ENCODE measurements at regions not wholly inside any gene's neighbourhood (a gene's known extent, or its start where the extent isn't known, plus 50 kb on each side); places are given as distances from the start of the nearest gene placed in this dataset.
"Not testable (repeated sequence)": the region's sequence is repeated elsewhere in the genome, so short reads cannot be mapped to it uniquely, and the experiment has no call there.

DNA sequence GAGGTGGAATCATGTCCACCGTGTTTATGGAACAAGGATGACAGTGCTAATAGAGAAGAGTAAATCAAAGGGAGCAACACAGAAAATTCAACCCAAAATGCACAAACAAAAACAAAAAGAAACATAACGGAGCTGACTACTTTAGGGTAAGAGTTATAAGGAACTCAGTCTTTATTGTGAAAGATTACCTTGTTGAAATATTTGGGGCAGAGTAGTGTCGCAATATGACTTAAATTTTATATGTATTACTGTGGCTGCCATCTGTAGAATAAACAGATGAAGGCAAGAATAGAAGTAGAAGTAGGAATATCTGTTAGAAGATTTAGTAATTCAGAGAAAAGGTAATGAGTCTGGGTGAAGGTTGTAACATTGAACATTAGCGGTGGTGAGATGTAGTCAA, 913.9 kb downstream of the BRINP3 start:
- H3K4me3 ChIP-seq (ENCODE audit: low read length): no peak overlapping the region
- DNase-seq (ENCODE audit: low read depth, low spot score): no peak

DNA sequence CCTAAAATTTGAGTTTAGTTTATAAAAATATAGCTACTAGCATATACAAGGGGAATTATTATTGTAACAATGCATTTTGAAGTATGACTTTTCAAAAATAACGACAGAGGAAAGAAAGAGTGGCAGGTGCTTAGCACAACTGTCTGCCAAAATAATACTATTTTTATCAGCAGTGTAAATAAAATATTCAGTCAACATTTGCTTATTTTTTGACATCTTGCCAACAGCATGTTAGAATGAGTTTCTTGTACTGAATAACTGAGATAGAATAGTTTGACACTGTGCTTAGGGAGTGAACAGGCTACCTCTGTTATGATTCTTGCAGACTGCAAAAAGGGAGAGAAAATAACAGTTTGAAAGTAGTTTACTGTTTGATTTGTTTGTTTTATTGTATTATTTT, 909.8 kb downstream of the BRINP3 start:
- no peak for DNase-seq (ENCODE audit: low read depth, low spot score)
- no peak overlapping the region for H3K4me3 ChIP-seq (ENCODE audit: low read length)

DNA sequence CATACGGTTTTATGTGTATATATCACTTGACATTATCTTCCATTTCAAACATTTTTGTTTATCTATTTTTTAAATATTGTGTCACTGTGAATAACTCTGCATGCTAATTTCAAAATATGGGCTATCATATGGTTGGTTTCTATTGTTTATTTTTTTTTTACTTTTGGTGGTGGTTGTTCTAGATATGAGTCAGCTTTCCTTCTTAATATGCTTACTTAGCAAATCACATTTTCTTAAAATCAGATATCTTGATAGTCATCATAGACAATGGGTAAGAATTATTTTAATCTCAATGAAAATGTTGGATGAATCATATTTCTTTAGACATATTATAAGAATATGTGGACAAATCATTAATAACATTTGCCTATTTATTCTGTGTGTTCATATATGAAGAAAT, 881.5 kb downstream of the BRINP3 start:
- H3K4me3 ChIP-seq (ENCODE audit: low read length): no peak overlapping the region
- DNase-seq (ENCODE audit: low read depth, low spot score): no peak

DNA sequence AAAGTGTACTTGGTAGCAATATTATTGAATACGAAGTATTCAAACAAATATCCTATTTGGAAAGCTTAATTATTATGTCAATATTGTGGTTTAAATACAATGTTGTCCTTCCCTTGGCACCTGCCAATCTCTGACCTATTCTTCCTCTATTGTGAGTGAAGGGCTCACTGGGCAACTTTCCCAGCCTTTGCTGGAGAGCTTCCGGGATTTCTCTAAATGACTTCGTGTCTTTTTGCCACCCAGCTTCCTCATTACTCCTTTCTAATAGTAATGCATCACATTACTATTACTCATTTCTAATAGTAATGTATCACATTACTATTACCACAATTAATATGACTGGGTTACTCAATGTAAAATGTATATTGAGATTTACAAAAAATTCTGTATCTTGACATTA, 880.6 kb downstream of the BRINP3 start:
- DNase-seq (ENCODE audit: low read depth, low spot score): no peak
- no peak overlapping the region for H3K4me3 ChIP-seq (ENCODE audit: low read length)

DNA sequence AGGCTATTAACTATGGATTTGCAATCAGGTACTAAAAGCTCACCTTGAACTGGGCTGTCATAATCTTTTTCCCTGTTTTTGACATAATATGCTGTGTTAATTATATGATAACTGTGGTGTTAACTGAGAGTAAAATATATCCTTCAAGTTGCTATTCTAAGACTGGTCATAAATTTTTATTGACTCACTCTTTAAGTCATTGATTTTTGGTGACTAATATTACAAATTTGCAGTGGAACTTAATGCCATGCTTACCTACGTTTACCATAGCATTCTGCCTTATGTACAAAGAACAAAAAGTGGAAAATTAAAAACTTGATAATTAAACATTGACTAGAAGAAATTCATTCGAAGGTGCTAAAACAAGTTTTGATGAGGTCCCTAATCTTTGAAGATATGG, 872.4 kb downstream of the BRINP3 start:
- no peak overlapping the region for H3K4me3 ChIP-seq (ENCODE audit: low read length)
- DNase-seq (ENCODE audit: low read depth, low spot score): no peak

DNA sequence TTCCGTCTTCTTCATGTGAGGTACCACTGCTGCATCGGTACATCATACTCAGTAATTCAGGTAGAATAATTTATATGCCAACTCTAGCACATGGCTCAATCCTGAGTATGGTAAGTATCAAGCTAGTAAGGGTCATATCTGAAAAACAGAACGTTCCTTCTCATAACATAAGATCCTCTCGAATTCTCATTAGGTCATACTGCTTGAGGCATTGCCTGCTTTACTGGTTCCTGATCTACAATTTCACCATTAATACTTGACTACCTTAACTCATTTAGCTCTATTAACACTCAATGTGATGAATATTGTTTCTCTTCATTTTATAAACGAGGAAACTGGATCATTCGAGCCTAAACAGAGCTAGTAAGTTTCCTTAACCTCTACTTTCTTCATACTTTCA, 871.6 kb downstream of the BRINP3 start:
- no peak overlapping the region for H3K4me3 ChIP-seq (ENCODE audit: low read length)
- DNase-seq (ENCODE audit: low read depth, low spot score): no peak

DNA sequence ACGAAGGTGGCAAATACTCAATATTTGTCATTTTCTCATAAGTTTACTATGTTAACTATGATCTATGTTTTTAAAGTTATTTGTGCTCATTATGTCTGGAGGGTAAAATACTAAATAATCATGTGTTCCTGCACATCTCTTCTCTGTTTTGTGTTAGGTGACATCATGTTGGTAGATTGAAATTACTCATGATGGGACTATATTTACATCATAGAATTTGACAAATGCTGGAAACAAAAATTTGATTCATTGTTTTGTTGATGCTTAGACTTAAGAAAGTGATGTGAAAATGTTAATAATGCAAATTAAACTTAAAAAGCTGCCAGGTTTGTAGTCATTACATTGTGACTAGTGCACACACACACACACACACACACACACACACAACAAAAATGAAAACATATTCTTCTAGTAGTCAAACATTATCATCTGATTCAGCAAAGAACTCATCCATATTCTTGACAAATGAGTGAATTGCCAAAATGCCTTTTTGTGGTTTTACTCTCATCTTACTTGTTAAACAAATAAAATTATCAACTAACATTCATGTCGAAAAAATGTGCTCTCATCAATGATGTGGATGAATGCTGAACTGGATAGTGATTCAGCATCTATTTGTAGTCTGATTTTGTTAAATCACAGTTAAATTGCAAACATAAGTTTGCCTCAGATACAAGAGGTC, 870.7 kb downstream of the BRINP3 start:
- no peak overlapping the region for H3K4me3 ChIP-seq (ENCODE audit: low read length)
- DNase-seq (ENCODE audit: low read depth, low spot score): no peak

DNA sequence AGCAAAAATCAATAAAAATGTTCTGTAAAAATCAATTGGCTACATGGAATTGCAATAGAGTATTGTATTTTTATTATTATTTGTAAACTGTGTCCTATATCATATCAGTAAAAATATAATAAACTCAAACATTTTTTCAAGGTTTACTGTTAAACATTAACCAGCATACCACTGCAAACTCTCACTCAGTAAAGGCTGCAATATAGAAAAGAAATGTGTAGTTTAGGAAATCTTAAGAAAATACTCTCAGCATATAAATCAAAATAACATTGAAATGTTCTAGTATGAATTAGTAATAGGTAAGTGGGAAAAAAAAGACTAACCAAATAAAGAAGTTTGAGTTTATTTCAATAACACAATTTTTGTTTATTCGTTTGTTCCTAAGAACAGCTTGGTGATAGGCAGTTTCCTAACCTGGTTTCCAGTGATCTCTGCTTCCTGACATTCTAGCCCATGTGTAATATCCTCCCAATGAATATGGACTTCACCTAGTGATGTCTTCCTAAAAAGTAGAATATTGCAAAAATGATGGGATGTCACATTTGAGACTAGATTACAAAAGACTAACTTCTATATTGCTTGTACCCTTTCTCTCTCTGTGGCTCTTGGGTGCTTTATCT, 870.1 kb downstream of the BRINP3 start:
- no peak overlapping the region for H3K4me3 ChIP-seq (ENCODE audit: low read length)
- DNase-seq (ENCODE audit: low read depth, low spot score): no peak

DNA sequence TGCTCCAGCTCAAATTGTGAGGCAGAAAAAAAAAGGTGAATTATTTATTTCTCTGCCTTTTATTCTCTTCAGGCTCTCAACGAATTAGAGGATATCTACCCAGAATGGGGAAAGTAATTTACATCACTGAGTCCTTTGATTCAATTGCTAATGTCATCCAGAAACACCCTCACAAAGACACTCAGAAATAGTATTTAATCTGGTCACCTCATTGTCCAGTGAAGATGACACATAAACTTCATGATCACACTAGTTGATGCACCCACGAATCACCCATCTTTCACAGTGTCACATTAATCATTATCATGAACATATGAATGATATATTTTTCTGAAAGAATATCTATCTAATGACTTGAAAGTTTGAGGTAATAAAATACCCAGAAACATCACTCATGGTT, 868.5 kb downstream of the BRINP3 start:
- H3K4me3 ChIP-seq (ENCODE audit: low read length): no peak overlapping the region
- no peak for DNase-seq (ENCODE audit: low read depth, low spot score)

DNA sequence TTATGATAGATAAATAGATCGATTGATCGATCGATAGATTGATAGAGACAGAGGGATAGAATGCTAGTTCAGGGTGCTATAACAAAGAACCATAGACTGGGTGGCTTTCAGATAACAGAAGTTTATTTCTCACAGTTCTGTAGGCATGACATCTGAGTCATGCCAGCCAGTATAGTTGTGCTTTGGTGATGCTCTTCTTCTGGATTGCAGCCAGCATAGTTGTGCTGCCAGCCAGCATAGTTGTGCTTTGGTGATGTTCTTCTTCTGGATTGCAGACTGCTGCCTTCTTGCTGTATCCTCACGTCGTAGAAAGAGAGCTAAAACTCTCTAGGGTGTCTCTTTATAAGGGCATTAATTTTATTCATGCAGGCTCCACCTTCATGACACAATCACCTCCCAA, 860.8 kb downstream of the BRINP3 start:
- DNase-seq (ENCODE audit: low read depth, low spot score): no peak
- H3K4me3 ChIP-seq (ENCODE audit: low read length): no peak overlapping the region

DNA sequence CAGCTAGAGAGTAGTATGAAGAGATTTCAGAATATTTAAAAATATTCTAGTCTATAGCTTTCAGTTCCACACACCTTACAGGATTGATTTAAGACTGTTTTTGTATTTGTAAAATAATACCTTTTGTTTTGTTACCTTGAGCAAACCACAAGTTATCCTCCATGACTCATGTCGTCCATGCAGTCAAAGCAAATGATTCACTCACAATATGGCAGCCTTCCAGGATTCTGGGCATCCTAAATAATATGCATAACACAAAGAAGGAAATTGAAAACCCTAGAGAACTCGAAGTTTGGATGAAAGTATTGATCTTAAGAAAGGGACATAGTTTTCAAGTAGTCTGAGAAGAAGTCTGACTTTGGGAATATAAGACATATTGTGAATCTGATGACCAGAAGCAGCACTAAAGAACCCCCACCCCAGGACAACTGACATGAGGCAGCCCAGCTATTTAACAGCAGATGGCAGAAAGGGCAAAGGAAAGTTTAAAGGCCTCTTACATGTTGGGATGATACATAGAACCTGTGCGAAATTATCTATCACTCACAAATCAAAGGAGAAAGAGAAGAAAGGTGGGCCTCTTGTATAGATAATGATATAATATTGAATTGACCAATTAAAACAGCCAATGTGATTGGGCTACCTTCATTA, 857.9 kb downstream of the BRINP3 start:
- no peak for DNase-seq (ENCODE audit: low read depth, low spot score)
- no peak overlapping the region for H3K4me3 ChIP-seq (ENCODE audit: low read length)

DNA sequence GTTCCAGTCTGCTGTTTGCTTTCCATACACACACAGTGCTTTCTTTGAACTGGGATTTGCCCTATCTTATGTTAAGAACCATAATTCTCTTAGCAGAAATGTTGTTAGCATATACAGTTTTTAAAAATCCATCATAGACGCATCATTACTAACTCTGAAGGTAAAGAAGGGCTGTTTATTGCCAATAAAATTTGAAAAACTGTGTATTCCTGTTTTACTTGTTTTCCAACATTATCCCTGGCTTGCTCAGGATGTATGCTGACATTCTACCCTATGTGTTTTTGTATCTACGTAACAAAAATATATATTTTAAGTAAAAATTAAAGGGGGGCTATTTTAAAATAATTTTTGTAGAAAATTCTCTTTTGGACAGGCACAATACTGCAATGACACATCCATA, 857.2 kb downstream of the BRINP3 start:
- no peak overlapping the region for H3K4me3 ChIP-seq (ENCODE audit: low read length)
- DNase-seq (ENCODE audit: low read depth, low spot score): no peak

DNA sequence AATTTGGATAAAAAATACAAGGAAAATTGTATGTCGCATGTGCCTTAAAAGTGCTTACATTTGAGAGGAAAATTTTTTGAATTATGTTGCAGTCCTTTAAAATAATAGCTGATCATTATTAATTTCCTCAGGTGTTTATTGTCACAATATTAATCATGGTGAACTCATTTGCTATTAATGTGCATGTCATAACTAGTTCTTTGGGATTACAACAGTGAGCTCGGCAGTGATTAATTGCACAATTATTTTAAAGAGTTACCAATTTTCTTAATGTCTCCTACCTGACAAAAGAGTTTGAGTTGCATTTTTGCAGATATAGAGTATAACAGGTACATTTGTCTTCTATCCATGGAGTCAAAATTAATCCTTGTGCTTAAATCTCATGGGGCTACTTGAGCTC, 854.3 kb downstream of the BRINP3 start:
- DNase-seq (ENCODE audit: low read depth, low spot score): no peak
- no peak overlapping the region for H3K4me3 ChIP-seq (ENCODE audit: low read length)

DNA sequence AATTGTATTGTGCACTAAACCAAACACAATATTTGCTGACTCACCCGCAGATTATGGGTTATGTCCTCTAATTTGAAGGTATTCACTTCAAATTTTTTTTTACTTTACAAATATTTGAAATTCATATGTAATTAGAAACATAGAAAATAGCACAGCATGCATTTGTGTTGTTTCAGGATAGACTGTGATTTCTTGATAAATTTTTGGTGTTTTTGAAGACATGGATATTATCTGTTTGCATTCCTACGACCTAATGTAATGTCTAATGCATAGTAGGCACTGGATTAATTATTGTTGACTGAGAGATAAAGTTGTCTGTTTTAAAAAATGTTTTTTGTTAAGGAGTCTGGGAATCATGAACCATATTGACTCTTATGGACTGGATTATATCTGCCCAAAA, 850.2 kb downstream of the BRINP3 start:
- DNase-seq (ENCODE audit: low read depth, low spot score): no peak
- H3K4me3 ChIP-seq (ENCODE audit: low read length): no peak overlapping the region

DNA sequence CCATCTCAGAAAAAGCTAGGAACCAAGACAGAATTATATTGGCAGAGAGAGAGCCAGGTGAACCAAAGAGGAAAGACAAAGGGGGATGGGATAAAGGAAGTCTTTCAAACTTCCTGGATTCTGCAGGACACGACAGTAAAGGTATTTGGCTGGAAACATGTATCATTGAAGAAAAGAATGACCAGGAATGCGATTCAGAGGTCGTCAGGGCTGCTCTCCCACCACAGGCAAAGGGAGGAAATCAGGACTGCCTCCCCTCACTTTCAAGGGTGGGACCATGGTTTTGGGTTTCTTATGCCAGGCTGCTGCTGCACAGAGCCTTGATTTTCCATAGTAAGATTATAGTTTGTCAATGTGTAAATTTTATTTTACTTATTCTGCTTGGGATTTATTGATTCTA, 848.8 kb downstream of the BRINP3 start:
- DNase-seq (ENCODE audit: low read depth, low spot score): no peak
- no peak overlapping the region for H3K4me3 ChIP-seq (ENCODE audit: low read length)

DNA sequence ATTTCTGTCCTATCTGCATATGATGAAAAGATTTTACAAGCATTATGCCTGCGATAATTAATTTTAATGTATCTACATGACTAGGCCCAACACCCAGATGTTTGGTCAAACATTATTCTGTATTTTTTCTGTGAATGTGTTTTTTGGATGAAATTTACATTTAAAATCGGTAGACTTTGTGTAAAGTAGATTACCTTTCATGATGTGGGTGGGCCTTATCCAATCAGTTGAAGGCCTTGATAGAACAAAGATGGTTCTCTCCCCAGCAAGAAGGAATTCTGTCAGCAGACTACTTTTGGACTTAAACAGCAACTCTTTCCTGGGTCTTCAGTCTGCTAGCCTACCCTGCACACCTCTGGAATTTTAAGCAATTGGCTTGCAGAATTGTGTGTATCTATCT, 844.0 kb downstream of the BRINP3 start:
- H3K4me3 ChIP-seq (ENCODE audit: low read length): no peak overlapping the region
- DNase-seq (ENCODE audit: low read depth, low spot score): no peak

DNA sequence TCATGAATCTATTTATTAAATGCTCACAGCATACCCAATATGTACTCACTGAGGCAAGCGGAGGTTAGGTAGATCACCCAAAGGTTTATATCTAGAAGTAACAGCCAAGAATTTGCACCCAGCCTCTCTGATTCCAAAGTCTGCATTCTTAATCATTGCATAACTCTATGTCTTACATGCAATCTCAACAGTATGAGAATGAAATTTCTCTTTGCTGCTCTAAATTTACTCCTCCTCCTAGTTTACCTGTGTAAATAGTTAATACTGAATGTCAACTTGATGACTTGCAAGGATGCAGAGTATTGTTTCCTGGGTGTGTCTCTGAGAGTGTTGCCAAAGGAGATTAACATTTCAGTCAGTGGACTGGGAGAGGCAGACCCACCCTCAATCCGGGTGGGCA, 840.6 kb downstream of the BRINP3 start:
- H3K4me3 ChIP-seq (ENCODE audit: low read length): no peak overlapping the region
- no peak for DNase-seq (ENCODE audit: low read depth, low spot score)

DNA sequence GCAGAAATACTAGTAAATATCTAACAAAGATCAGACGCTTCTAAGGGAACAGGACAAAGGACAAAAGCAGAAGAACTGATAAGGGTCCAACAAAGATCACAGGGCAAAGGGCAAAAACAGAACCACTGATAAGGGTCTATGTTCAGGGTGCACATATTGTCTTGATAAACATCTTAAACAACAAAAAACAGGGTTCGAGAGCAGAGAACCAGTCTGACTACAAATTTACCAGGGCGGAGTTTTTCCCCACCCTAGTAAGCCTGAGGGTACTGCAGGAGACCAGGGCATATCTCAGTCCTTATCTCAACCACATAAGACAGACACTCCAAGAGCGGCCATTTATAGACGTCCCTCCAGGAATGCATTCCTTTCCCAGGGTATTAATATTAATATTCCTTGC, 833.5 kb downstream of the BRINP3 start:
- not testable (repeated sequence) for DNase-seq (ENCODE audit: low read depth, low spot score); H3K4me3 ChIP-seq (ENCODE audit: low read length)

DNA sequence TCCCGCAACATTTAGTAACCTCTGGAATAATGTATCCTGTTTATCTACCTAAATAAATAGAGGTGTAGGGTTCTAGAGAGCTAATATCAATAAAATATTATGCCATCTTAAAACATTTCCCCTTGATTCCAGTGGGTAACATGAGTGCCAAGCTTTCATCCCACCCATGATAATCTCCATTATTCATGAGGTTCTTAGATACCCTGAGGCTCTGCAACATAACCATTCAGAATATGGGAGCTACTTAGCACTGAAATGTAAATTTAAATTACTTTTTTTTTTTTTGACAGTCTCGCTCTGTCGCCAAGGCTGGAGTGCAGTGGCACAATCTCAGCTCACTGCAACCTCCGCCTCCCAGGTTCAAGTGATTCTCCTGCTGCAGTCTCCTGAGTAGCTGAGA, 832.7 kb downstream of the BRINP3 start:
- no peak for DNase-seq (ENCODE audit: low read depth, low spot score)
- H3K4me3 ChIP-seq (ENCODE audit: low read length): no peak overlapping the region

DNA sequence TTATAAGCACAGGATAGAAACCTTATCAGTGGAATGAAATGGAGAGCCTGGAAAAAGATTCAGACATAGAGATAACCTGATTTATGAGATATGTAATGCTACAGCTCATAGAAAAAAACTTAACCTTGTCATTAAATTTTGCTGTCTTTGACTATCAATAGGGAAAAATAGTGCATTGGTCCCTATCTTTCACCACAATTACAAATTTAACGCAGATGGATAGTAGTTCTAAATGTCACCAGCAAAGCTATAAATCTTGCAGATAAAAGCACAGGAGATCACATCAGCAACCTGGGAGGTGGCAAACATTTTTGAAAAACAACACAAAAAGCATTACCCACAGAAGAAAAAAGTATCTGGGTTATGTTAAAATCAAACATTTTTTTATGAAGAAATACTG, 831.6 kb downstream of the BRINP3 start:
- H3K4me3 ChIP-seq (ENCODE audit: low read length): no peak overlapping the region
- no peak for DNase-seq (ENCODE audit: low read depth, low spot score)

DNA sequence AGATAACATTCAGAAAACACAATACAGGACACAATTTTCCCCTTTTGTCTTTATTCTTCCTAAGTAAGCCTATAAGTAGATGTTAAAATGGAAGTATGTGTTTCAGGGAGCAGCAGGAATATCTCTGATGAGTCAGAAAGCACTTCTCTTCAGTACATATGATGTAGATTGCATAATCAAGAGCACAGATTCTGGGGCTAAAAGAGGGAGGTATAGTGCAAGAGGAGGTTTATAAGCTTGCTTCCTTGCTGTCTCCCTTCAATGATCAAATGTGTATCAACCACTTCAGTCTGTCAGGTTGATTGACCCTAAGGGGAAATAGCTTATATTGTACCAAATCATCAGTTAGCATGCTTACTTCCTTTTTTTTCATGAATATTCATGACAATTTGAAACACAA, 822.8 kb downstream of the BRINP3 start:
- H3K4me3 ChIP-seq (ENCODE audit: low read length): no peak overlapping the region
- no peak for DNase-seq (ENCODE audit: low read depth, low spot score)
